ENCODE measurements at regions not wholly inside any gene's neighbourhood (a gene's known extent, or its start where the extent isn't known, plus 50 kb on each side); places are given as distances from the start of the nearest gene placed in this dataset.

- Mint-ChIP-seq H3K27me3 (ENCODE audit: unreplicated experiment) (peaks cover 2% of the 10 kb centered on the region), H3K4me1 (ENCODE audit: low read depth, unreplicated experiment) (no peaks in the 10 kb centered on the region), H3K4me3 (ENCODE audit: unreplicated experiment) (no peak overlapping the region), H3K27ac (ENCODE audit: unreplicated experiment) (no peak overlapping the region), H3K9me3 (ENCODE audit: unreplicated experiment) (peaks cover 1% of the 10 kb centered on the region), H3K36me3 (ENCODE audit: unreplicated experiment) (no peaks in the 10 kb centered on the region)
- DNase-seq = no peak
- no peak for TF ChIP-seq CTCF (IDR thresholded peaks at IDR 0.05; ENCODE audit: partially characterized antibody, unreplicated experiment)
Observed at GRCh38 chr7:17659126-17659525, 281.2 kb downstream of the SNX13 start.

- Mint-ChIP-seq H3K9me3 (ENCODE audit: unreplicated experiment) (peaks cover 1% of the 10 kb centered on the region), H3K27ac (ENCODE audit: unreplicated experiment) (no peak overlapping the region), H3K36me3 (ENCODE audit: unreplicated experiment) (no peaks in the 10 kb centered on the region), H3K4me3 (ENCODE audit: unreplicated experiment) (no peak overlapping the region), H3K4me1 (ENCODE audit: low read depth, unreplicated experiment) (no peaks in the 10 kb centered on the region), H3K27me3 (ENCODE audit: unreplicated experiment) (peaks cover 2% of the 10 kb centered on the region)
- DNase-seq = no peak
- no peak for TF ChIP-seq CTCF (IDR thresholded peaks at IDR 0.05; ENCODE audit: partially characterized antibody, unreplicated experiment)
Observed at GRCh38 chr7:17660116-17660515, 280.2 kb downstream of the SNX13 start.

GRCh38 chr7:17661982-17662585, 278.2 kb downstream of the SNX13 start:
- no peaks in the 10 kb centered on the region for H3K4me1 Mint-ChIP-seq (ENCODE audit: low read depth, unreplicated experiment)

GRCh38 chr7:17663061-17663675, 277.1 kb downstream of the SNX13 start:
- peaks cover 2% of the 10 kb centered on the region for H3K27me3 Mint-ChIP-seq (ENCODE audit: unreplicated experiment)
- no peak for TF ChIP-seq CTCF (IDR thresholded peaks at IDR 0.05; ENCODE audit: partially characterized antibody, unreplicated experiment)
- H3K36me3 Mint-ChIP-seq (ENCODE audit: unreplicated experiment) = no peaks in the 10 kb centered on the region
- no peaks in the 10 kb centered on the region for H3K4me1 Mint-ChIP-seq (ENCODE audit: low read depth, unreplicated experiment)
- DNase-seq = no peak
- H3K4me3 Mint-ChIP-seq (ENCODE audit: unreplicated experiment) = no peak overlapping the region
- peaks cover 1% of the 10 kb centered on the region for H3K9me3 Mint-ChIP-seq (ENCODE audit: unreplicated experiment)
- no peak overlapping the region for H3K27ac Mint-ChIP-seq (ENCODE audit: unreplicated experiment)

More at GRCh38 chr7:17661982-17662585, 278.2 kb downstream of the SNX13 start:
- H3K9me3 Mint-ChIP-seq (ENCODE audit: unreplicated experiment) = peaks cover 1% of the 10 kb centered on the region
- no peak for TF ChIP-seq CTCF (IDR thresholded peaks at IDR 0.05; ENCODE audit: partially characterized antibody, unreplicated experiment)
- peaks cover 2% of the 10 kb centered on the region for H3K27me3 Mint-ChIP-seq (ENCODE audit: unreplicated experiment)
- no peaks in the 10 kb centered on the region for H3K36me3 Mint-ChIP-seq (ENCODE audit: unreplicated experiment)
- no peak overlapping the region for H3K4me3 Mint-ChIP-seq (ENCODE audit: unreplicated experiment)
- DNase-seq = no peak
- H3K27ac Mint-ChIP-seq (ENCODE audit: unreplicated experiment) = no peak overlapping the region

- peaks cover 1% of the 10 kb centered on the region for H3K9me3 Mint-ChIP-seq (ENCODE audit: unreplicated experiment)
- H3K27ac Mint-ChIP-seq (ENCODE audit: unreplicated experiment) = no peak overlapping the region
- no peaks in the 10 kb centered on the region for H3K36me3 Mint-ChIP-seq (ENCODE audit: unreplicated experiment)
- H3K4me1 Mint-ChIP-seq (ENCODE audit: low read depth, unreplicated experiment) = no peaks in the 10 kb centered on the region
- TF ChIP-seq CTCF (IDR thresholded peaks at IDR 0.05; ENCODE audit: partially characterized antibody, unreplicated experiment) = no peak
- no peak overlapping the region for H3K4me3 Mint-ChIP-seq (ENCODE audit: unreplicated experiment)
- DNase-seq = no peak
- no peaks in the 10 kb centered on the region for H3K27me3 Mint-ChIP-seq (ENCODE audit: unreplicated experiment)
Observed at GRCh38 chr7:17665029-17665428, 275.3 kb downstream of the SNX13 start.

Data from glutamatergic neuron (in vitro differentiated cells).